Pons (tissue), 1 donor: ENCODE measurements at regions not wholly inside any gene's neighbourhood (a gene's known extent, or its start where the extent isn't known, plus 50 kb on each side); places are given as distances from the start of the nearest gene placed in this dataset.

Experiments used
- DNase-seq: peaks from one replicate; pipeline ENCODE4 v3.0.0-alpha.2; 2016; ENCODE audit warnings: low spot score

DNA sequence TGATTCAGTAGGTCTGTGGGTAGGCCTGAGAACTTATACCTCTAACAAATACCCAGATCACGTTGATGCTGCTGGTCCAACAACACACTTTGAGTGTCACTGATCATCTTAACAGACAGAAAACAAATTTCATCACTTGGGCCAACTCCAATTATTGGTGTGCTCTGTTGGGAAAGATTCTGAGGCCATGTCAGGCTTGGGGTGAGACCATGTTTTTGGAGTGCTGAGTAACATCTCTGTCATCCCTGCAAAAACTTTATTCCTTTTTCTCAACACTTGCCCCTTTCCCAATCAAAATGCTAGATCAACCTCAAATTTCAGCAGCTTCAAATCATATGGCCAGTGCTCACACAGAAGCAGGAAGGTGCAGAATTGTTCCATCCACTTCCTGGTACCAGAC is 108.8 kb upstream of the TENT5A start:
- DNase-seq, result no peak

GRCh38 chr6:81859884-81860283 is 107.4 kb upstream of the TENT5A start:
- DNase-seq, result no peak

- no peak for DNase-seq
These were observed 105.3 kb upstream of the TENT5A start for GRCh38 chr6:81857812-81858211.

DNA sequence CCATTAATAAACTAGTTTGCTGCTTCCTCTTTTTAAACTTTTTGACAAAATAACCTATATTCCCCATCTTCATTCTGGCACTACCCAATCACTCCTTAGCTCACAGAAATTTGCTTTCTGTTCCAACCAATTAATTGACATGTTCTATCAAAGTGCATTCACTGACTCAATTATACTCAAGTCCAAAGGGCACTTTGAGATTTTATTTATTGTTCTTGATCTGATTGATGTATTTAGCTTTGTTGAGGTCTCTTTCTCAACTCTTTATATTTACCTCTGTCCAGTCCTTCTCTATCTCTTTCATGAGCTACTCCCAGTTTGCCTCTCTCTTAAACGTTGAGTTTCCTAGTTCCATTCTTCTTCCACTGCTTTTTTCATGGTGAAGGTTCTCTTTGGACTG is 104.4 kb upstream of the TENT5A start:
- DNase-seq, result no peak

GRCh38 chr6:81854474-81854873 is 102.0 kb upstream of the TENT5A start:
- DNase-seq, result no peak

DNA sequence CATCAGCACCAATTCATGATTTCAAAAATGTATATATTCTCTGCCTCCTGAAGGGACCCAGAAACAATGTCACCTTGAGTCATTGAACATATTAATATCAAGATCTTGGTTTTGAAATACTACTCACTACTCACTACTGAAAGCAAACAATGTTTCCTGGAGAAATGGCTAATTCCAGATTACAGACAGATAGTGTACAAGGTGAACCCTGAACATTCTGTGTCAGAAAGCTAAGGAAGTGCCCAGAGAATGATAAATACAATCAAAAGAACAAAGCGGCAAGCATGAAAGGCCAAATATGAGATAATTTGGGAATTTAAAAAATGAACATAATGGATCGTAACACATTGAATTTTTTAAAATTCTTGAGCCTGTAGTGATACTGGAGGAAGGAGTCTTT is 101.5 kb upstream of the TENT5A start:
- DNase-seq, result no peak

- no peak for DNase-seq
These were observed 96.8 kb upstream of the TENT5A start for GRCh38 chr6:81849248-81849647.

- no peak for DNase-seq
These were observed 95.4 kb upstream of the TENT5A start for GRCh38 chr6:81847866-81848265.

DNA sequence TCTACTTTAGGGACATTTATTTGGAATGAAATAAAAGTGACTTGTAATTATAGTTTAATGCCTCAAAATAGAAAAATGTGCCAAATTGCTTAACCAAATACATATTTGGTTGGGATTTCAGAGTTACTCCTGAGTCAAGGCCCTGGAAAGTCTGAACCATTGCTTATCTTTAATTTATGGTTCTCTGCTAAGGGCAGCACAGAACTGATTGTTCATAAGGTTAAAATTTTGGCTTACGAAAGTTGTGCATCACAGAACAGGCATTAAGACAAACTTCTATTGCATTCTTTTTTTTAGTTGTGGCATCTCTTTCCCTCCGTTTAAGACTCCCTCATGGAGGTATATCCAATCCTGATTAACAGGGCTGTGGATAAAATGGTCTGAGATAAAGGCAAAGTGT is 92.2 kb upstream of the TENT5A start:
- no peak for DNase-seq

- no peak for DNase-seq
These were observed 90.8 kb upstream of the TENT5A start for GRCh38 chr6:81843302-81843701.

DNA sequence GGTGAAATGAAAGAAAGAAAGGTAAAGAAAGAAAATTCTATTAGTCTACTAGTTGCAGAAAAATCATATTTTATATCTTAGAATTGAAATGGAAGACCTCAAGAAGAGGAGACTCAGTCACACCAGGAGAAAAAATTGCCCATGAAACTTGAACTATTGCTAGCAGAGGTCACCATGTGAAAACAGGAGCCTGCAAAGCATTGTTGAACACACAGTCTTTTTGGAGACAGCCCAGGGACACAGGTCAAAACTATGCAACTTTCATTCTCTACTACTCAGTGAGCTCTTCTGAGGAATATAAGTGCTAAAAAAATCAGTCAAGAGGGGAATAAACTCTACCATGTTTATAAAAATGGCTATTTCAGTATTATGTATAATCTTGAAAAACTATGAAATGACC is 89.8 kb upstream of the TENT5A start:
- no peak for DNase-seq

DNA sequence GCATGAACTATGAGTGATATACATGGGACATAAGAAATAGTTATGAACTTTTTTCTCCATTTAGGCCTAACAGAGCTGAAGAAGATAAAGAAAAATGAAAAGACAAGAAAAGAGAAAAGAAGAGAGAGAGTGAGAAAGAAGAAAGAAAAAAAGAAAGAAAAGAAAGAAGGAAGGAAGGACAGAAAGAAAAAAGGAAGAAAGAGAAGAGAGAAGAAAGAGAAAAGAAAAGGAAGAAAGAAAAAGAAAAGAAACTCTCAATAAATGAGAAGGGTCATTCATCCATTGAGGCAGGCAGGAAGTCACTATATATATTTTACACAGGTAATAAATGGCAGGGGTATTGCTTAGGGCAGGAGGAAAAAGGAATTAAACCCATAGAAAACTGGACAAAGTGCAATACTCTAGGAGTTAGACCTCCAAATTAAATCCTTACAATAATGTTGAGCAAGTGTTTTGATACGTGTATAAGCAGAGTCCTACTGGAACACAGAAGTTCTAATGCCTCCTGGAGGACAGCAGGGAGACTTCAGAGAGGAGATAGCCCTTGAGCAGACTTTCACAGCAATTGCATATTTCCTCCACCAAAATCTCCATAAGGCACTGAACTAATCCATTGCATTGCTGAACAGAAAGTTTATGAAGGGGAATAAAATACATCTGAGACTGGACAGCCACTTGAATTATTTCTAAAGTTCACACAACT is 86.4 kb upstream of the TENT5A start:
- DNase-seq, result no peak

- DNase-seq, result no peak
These were observed 85.5 kb upstream of the TENT5A start for GRCh38 chr6:81838031-81838430.

DNA sequence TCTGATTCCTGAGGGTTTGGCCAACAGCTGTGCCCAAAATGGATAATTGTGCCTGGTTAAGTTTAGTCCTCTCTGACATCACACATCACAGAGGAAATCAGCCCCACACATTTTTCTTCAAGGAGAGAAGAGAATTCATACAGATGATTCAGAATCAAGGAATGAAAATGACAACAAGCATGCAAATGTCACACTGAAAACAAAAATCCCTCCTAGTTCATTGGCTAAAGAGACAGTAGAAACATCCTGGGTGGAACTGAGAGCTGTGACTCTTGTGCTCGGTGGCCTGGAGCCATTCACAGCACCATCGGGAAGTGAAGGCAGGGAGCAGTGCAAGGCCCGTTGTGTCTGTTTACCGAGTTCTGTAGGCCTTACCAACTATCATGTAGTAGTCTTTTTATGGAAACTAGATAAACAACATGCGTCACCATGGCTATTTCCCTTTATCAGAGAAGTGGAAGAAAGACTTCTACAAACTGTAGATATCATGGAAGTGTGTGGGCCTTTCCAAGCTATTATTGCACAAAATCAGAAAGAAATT is 81.7 kb upstream of the TENT5A start:
- no peak for DNase-seq

GRCh38 chr6:81832304-81832703 is 79.8 kb upstream of the TENT5A start:
- no peak for DNase-seq

- DNase-seq, result no peak
These were observed 78.8 kb upstream of the TENT5A start for GRCh38 chr6:81831274-81831673.

GRCh38 chr6:81826784-81827183 is 74.3 kb upstream of the TENT5A start:
- no peak for DNase-seq

DNA sequence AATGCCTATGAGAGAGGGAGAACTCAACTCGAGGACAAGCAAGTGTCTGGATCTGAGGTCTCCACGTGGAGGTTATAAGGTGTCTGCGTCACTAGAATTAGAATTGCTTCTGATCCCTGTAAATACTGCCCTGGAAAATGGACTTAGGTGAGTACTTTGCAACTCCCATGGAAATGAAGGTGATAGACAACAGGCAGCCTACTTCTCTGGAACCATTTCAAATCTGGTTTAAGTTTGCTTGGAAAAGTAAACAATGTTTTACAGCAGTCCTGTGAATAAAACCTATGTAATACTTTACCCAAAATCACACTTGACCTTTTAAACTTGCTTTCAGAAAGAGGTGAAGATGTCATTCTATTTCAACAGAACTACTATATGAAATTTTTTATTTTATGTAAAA is 70.1 kb upstream of the TENT5A start:
- no peak for DNase-seq

DNA sequence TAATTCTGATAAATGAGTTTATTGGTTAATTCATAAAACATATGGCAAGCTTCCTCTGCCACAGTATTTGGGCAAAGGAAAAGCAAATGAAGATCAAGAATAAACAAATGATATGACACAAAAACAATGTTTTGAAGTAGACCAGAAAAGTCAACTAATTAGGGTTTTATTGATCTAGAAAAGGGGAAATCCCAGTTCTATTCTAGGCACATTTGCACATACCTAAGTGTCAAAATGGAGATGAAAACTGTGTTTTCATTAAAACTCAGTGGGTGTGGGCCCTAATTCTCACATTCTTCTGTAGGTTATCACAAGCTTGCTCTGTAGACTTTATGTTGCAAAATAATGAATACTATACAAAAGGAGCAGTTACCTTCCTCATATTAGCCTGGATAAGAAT is 69.0 kb upstream of the TENT5A start:
- DNase-seq, result no peak

- DNase-seq, result no peak
These were observed 68.5 kb upstream of the TENT5A start for GRCh38 chr6:81820980-81821379.

GRCh38 chr6:81820422-81820821 is 67.9 kb upstream of the TENT5A start:
- DNase-seq, result no peak

DNA sequence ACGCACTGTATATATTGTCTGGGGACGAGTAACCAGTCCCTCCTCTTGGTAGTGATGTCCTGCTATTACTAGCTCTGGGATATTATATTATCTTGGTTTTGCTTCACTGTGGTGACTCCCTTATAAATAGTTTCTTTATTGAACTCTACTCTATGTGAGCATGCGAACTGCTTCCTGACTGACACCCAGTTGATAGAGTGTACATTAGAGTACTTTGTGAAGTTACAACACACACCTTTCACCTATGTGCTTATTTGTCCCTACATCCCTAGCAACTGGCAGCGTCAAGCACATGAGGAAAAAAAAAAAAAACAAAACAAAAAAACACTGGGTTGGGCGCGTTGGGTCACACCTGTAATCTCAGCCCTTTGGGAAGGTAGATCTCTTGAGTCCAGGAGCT is 67.3 kb upstream of the TENT5A start:
- DNase-seq, result no peak

GRCh38 chr6:81818901-81819361 is 66.5 kb upstream of the TENT5A start:
- DNase-seq, result peak; percentile 10

DNA sequence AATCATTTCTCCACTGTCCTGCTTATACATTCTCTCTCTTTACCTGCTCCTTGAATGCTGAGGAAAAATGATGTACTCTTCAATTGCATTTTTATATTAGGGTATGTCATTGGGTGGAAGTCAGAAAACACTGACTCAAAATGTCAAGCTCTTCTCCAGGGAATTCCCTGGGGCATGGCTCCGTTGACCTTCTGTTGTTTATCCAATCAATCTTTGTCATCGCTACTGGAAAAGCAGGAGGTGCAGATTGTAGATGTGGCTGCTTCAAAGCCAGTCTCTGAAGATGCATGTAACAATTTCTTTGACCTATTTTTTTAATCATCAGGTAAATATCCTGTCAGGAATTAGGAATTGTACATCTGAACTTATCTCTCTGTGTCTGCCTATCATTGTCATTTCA is 63.9 kb upstream of the TENT5A start:
- DNase-seq, result no peak
